ENCODE measurements at regions not wholly inside any gene's neighbourhood (a gene's known extent, or its start where the extent isn't known, plus 50 kb on each side); places are given as distances from the start of the nearest gene placed in this dataset.

- TF ChIP-seq POLR2AphosphoS5 (IDR thresholded peaks at IDR 0.05) (no peak), CTCF (IDR thresholded peaks at IDR 0.05) (no peak), POLR2A (IDR thresholded peaks at IDR 0.05; ENCODE audit: low read depth) (no peak), EP300 (IDR thresholded peaks at IDR 0.05) (no peak)
Measured at GRCh38 chr20:52533401-52533800, 341.8 kb upstream of the ZFP64 start.

Measured in esophagus muscularis mucosa (tissue), 4 donors.